Kidney (tissue), 13 donors: ENCODE measurements at regions not wholly inside any gene's neighbourhood (a gene's known extent, or its start where the extent isn't known, plus 50 kb on each side); places are given as distances from the start of the nearest gene placed in this dataset.

ENCODE experiments used
- DNase-seq, 5 donors: peaks; one replicate each; pipeline ENCODE4 v3.0.0-alpha.2; 2013 to 2020
- FAIRE-seq: peaks from 2 replicates; lab custom pipeline; 2012; peaks lifted over from hg19 to GRCh38; lab: Jason Lieb, UNC
- H3K27ac ChIP-seq, 2 donors: one replicate each; pipeline ENCODE4 v1.7.0; 2013; ENCODE audit warnings: low read depth in 2 of 2, low read length in 2 of 2, inconsistent platforms in 1 of 2
- H3K27me3 ChIP-seq: one replicate; pipeline ENCODE4 v1.7.1; 2013; ENCODE audit warnings: low read length, inconsistent platforms; ENCODE audit not compliant: control insufficient read depth, insufficient read depth
- H3K36me3 ChIP-seq, 3 donors: one replicate each; pipeline versions ENCODE4 v1.7.0 to v1.7.1; 2013; ENCODE audit warnings: low read length in 3 of 3, control low read depth in 1 of 3, inconsistent platforms in 1 of 3; ENCODE audit not compliant: insufficient read depth in 3 of 3, control insufficient read depth in 2 of 3
- H3K4me1 ChIP-seq, 3 donors: one replicate each; pipeline versions ENCODE4 v1.7.0 to v1.7.1; 2013; ENCODE audit warnings: low read length in 3 of 3, inconsistent platforms in 1 of 3, low read depth in 1 of 3; ENCODE audit not compliant: control insufficient read depth in 2 of 3, insufficient read depth in 2 of 3
- H3K4me3 ChIP-seq, 3 donors: one replicate each; pipeline versions ENCODE4 v1.7.0 to v1.8.1; 2013; ENCODE audit warnings: low read length in 3 of 3, control low read depth in 1 of 3, inconsistent platforms in 1 of 3
- H3K9ac ChIP-seq, 3 donors: one replicate each; pipeline versions ENCODE4 v1.7.0 to v1.7.1; 2013; ENCODE audit warnings: low read length in 3 of 3, control low read depth in 1 of 3, inconsistent platforms in 1 of 3
- H3K9me3 ChIP-seq, 3 donors: one replicate each; pipeline versions ENCODE4 v1.7.0 to v1.7.1; 2013; ENCODE audit warnings: low read length in 3 of 3, control low read depth in 1 of 3, inconsistent platforms in 1 of 3; ENCODE audit not compliant: control insufficient read depth in 2 of 3, insufficient read depth in 1 of 3
- intact Hi-C: fragments of 100-400 bp; cut with DNase I; formaldehyde crosslinking; loops from one replicate; pipeline ENCODE4 v1.11.1; 2022
- TF ChIP-seq, protein P1 (sequence below): IDR thresholded peaks from 3 replicates; pipeline ENCODE4 v1.5.1; 2012; ENCODE audit warnings: mild to moderate bottlenecking, moderate library complexity, borderline replicate concordance; ENCODE audit not compliant: insufficient read depth; ENCODE audit errors: extremely low read depth
- donor health status: control.
- donor health status: control.
- donor health status: control.
- donor health status: control.
- donor health status: control.
- donor health status: DM: yes; HTN: yes; CAD: no.
- donor health status: Normal renal cell carcinoma (clear cell type).

DNA sequence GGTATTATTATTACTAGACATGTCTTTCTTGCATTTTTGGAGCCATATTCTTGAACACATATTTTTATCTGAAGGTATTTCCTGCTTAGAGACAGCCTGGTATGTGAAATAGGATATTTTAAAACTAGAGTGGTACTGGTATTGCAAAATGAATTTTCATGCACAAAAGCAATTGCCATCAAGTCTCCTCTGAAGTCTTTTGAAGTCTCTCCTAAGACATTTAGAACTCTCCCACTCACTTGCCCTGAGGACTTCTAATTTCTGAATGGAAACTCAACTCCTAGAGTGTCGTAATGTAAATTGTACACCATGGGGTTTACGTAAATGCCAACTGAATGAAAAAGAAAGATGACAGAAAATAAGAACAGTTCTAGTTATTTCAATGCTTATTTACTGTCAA, 967.0 kb downstream of the DCDC2C start:
- no peaks in the 10 kb centered on the region for H3K9me3 ChIP-seq
- FAIRE-seq (no peak), DNase-seq (no peak)
- H3K4me1 ChIP-seq, result no peaks in the 10 kb centered on the region
- H3K4me3 ChIP-seq, result no peak overlapping the region
- H3K9ac ChIP-seq, result no peak overlapping the region
- H3K36me3 ChIP-seq, result no peaks in the 10 kb centered on the region
- intact Hi-C loops, result no loop called here
- H3K27me3 ChIP-seq, result no peaks in the 10 kb centered on the region
- no peak overlapping the region for H3K27ac ChIP-seq
- TF ChIP-seq, protein P1, sequence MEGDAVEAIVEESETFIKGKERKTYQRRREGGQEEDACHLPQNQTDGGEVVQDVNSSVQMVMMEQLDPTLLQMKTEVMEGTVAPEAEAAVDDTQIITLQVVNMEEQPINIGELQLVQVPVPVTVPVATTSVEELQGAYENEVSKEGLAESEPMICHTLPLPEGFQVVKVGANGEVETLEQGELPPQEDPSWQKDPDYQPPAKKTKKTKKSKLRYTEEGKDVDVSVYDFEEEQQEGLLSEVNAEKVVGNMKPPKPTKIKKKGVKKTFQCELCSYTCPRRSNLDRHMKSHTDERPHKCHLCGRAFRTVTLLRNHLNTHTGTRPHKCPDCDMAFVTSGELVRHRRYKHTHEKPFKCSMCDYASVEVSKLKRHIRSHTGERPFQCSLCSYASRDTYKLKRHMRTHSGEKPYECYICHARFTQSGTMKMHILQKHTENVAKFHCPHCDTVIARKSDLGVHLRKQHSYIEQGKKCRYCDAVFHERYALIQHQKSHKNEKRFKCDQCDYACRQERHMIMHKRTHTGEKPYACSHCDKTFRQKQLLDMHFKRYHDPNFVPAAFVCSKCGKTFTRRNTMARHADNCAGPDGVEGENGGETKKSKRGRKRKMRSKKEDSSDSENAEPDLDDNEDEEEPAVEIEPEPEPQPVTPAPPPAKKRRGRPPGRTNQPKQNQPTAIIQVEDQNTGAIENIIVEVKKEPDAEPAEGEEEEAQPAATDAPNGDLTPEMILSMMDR, result no peak

DNA sequence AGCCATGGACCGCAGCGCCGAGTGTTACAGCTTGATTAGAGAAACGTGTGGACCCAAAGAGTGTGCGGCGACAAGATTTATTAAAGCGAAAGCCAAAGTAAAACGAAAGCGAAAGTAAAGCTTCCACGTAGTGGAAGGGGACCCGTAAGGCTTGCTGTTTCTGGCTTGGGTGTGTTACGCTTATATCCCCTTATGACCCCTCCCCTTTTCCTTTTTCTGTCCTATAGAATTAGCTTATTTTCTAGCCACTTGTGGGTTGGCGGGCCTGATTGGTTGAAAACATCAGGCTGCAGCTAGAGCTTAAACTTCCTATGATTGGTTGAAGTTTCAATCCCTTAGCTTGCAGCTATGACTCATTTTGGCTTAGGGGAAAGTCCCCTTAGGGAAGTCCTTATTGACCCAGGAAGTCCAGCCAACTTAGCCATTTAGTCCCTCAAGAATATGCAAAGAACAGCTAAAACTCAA, 969.7 kb downstream of the DCDC2C start:
- Histone ChIP-seq H3K4me1 (no peaks in the 10 kb centered on the region), H3K4me3 (peak overlapping the region in 2 of 3 donors; percentile 35 to 42), H3K9me3 (no peaks in the 10 kb centered on the region), H3K27me3 (no peaks in the 10 kb centered on the region), H3K36me3 (no peaks in the 10 kb centered on the region), H3K27ac (no peak overlapping the region), H3K9ac (no peak overlapping the region)
- intact Hi-C loops, result no loop called here
- FAIRE-seq, result no peak
- TF ChIP-seq, protein P1, result no peak
- DNase-seq, result peak in 1 of 5 donors; percentile 24

DNA sequence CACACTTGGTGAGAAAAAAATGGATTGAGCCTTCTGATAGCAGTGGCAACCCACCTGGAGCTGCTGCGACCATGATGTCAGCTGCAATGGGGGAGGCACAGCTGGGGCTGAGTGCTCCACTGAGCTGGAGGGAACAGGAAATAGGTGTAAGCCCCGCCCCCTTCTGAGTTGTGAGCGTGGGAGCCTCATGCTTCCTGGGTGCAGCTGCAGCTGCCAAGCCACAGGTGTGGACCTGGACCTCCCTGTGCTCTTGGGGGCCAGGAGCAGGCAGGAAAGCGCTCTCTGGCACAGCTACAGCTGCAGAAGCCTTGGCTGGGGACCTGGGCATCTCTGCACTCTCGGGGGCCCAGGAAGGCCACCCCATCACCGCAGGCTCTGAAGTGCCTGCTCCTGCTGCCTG, 970.6 kb downstream of the DCDC2C start:
- Histone ChIP-seq H3K36me3 (no peaks in the 10 kb centered on the region), H3K4me1 (no peaks in the 10 kb centered on the region), H3K27me3 (no peaks in the 10 kb centered on the region), H3K27ac (no peak overlapping the region), H3K4me3 (no peak overlapping the region), H3K9me3 (no peaks in the 10 kb centered on the region), H3K9ac (no peak overlapping the region)
- intact Hi-C loops, result no loop called here
- no peak for FAIRE-seq
- TF ChIP-seq, protein P1, result no peak
- no peak for DNase-seq

DNA sequence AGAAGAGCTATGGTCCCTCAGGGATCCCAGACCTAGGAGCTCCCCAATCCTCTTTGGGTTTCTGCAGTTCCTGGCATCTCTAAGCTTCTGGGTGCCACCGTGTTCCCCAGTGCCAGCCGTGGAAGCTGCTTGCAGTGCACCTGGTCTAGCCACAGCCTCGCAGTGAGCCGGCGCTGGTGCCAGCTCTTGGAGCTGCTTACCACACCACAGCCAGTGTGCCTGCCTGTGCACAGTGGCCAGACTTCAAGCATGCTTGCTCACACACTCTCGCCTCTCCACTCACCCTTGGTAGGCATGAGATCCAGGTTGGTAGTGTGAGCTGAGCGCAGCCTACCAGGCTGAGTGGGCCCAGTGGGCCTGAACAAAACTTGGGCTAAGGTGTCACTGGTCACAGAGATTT, 971.9 kb downstream of the DCDC2C start:
- Histone ChIP-seq H3K9me3 (peaks cover 0 to 2% (median 0%) of the 10 kb centered on the region in 3 donors), H3K27ac (no peak overlapping the region), H3K4me3 (no peak overlapping the region), H3K9ac (no peak overlapping the region), H3K27me3 (no peaks in the 10 kb centered on the region), H3K4me1 (no peaks in the 10 kb centered on the region), H3K36me3 (no peaks in the 10 kb centered on the region)
- FAIRE-seq (no peak), DNase-seq (no peak)
- TF ChIP-seq, protein P1, result no peak
- intact Hi-C loops, result no loop called here
